Chondrocyte (in vitro differentiated cells): ENCODE measurements at regions not wholly inside any gene's neighbourhood (a gene's known extent, or its start where the extent isn't known, plus 50 kb on each side); places are given as distances from the start of the nearest gene placed in this dataset.

ENCODE experiments used
- DNase-seq: peaks from one replicate; pipeline ENCODE4 v3.0.0; 2021; ENCODE audit warnings: mixed read lengths, low spot score
- H3K27ac Mint-ChIP-seq: one replicate; pipeline ENCODE4 v1.8.0; 2021; ENCODE audit warnings: mild to moderate bottlenecking, moderate library complexity, mixed read lengths; ENCODE audit not compliant: unreplicated experiment
- H3K27me3 Mint-ChIP-seq: 2 replicates; pipeline ENCODE4 v1.8.0; 2021; ENCODE audit warnings: low read depth, mixed read lengths
- H3K36me3 Mint-ChIP-seq: 2 replicates; pipeline ENCODE4 v1.8.0; 2021; ENCODE audit warnings: low read depth, mixed read lengths
- H3K4me1 Mint-ChIP-seq: 2 replicates; pipeline ENCODE4 v1.8.0; 2021; ENCODE audit warnings: low read depth, mild to moderate bottlenecking, mixed read lengths
- H3K4me3 Mint-ChIP-seq: one replicate; pipeline ENCODE4 v1.8.0; 2021; ENCODE audit warnings: mild to moderate bottlenecking, moderate library complexity, mixed read lengths; ENCODE audit not compliant: unreplicated experiment
- H3K9me3 Mint-ChIP-seq: 2 replicates; pipeline ENCODE4 v1.8.0; 2021; ENCODE audit warnings: low read depth, mixed read lengths
- CTCF ChIP-seq: fragments of 200-600 bp; sonication (generic); IDR thresholded peaks from 2 replicates; pipeline ENCODE4 v1.5.0; 2021; ENCODE audit warnings: antibody characterized with exemption, mild to moderate bottlenecking, moderate library complexity

GRCh38 chr7:114784746-114785145 lies 137.1 kb upstream of the MDFIC start:
- H3K36me3 Mint-ChIP-seq: no peaks in the 10 kb centered on the region
- H3K4me1 Mint-ChIP-seq: peaks cover 8% of the 10 kb centered on the region
- TF ChIP-seq CTCF: no peak
- H3K27me3 Mint-ChIP-seq: peaks cover 4% of the 10 kb centered on the region
- no peak for DNase-seq
- no peak overlapping the region for H3K4me3 Mint-ChIP-seq
- no peak overlapping the region for H3K27ac Mint-ChIP-seq
- peaks cover 5% of the 10 kb centered on the region for H3K9me3 Mint-ChIP-seq

DNA sequence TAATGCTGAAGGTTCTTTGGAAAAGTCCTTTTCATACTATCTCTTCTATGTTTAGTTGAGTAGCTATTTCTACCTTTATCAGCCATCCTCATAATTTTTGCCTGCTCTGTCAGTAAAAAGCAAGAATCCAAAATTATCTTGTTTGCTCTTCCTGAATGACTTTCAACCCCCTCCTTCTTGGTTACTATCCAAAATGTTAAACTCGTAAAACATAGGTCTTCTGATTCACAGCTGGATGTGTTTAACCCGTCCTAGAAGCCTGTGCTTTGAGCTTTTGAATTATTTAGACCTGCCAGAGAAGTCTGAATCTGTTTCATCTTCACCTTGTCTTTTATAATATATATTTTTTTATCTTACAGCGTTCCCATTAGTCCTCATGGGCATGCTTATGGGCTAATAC lies 136.4 kb upstream of the MDFIC start:
- no peak for DNase-seq
- Mint-ChIP-seq H3K27me3 (peaks cover 4% of the 10 kb centered on the region), H3K27ac (no peak overlapping the region), H3K36me3 (no peaks in the 10 kb centered on the region), H3K4me3 (no peak overlapping the region), H3K9me3 (peaks cover 5% of the 10 kb centered on the region), H3K4me1 (peaks cover 16% of the 10 kb centered on the region)
- TF ChIP-seq CTCF: no peak

DNA sequence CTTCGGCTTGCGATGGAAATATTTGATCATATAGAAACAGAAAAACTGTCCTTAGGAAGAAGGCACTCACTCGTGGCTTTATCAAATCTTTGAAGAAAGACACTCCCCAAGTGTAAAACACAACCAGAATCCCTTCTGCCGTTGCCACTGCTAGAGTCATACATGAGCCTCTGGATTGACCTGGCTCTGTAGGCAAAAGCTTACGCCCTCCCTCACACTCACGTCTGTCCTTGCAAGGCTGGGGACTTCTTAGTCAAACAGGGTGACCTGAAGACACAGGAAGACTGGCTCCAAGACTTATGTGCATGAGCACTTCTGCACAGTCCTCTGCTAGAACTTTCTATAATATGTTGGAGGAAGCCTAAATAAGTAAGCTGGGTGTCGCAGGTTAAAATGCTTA lies 135.4 kb upstream of the MDFIC start:
- Mint-ChIP-seq H3K27me3 (peaks cover 1% of the 10 kb centered on the region), H3K4me1 (peaks cover 20% of the 10 kb centered on the region), H3K36me3 (no peaks in the 10 kb centered on the region), H3K9me3 (peaks cover 5% of the 10 kb centered on the region), H3K4me3 (no peak overlapping the region), H3K27ac (no peak overlapping the region)
- TF ChIP-seq CTCF: no peak
- no peak for DNase-seq

DNA sequence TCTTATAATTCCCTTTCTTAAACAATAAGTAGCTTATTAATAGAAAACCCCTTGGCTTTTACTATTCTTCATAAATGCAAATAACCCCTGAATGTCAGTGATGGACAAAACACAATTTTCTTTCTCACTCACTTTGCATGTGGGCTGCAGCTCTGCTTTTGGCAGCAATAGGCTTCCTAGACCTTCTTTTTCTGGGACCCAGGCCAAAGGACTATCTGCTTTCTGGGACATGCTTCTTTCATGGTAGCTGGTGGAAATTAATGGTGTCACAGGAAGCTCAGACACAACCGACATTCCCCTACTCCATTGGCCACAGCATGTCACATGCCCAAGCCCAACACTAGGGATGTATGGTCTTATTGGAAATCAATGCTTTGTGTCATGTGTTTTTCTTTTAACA lies 134.3 kb upstream of the MDFIC start:
- H3K36me3 Mint-ChIP-seq: no peaks in the 10 kb centered on the region
- H3K27me3 Mint-ChIP-seq: peaks cover 1% of the 10 kb centered on the region
- DNase-seq: no peak
- peaks cover 20% of the 10 kb centered on the region for H3K4me1 Mint-ChIP-seq
- H3K4me3 Mint-ChIP-seq: no peak overlapping the region
- H3K27ac Mint-ChIP-seq: no peak overlapping the region
- H3K9me3 Mint-ChIP-seq: peaks cover 5% of the 10 kb centered on the region
- TF ChIP-seq CTCF: no peak

GRCh38 chr7:114788706-114789105 lies 133.2 kb upstream of the MDFIC start:
- H3K36me3 Mint-ChIP-seq: no peaks in the 10 kb centered on the region
- no peak overlapping the region for H3K27ac Mint-ChIP-seq
- no peak for TF ChIP-seq CTCF
- peaks cover 1% of the 10 kb centered on the region for H3K27me3 Mint-ChIP-seq
- DNase-seq: no peak
- H3K9me3 Mint-ChIP-seq: peaks cover 5% of the 10 kb centered on the region
- H3K4me1 Mint-ChIP-seq: peaks cover 20% of the 10 kb centered on the region
- no peak overlapping the region for H3K4me3 Mint-ChIP-seq
